T-helper 1 cell treated with Interleukin-12 subunit alpha and Interleukin-12 subunit beta and Interleukin-4 antibody, amounts not matched to agents 30 ng/mL and 1 ng/mL, for 36 hours (primary cell): ENCODE measurements at regions not wholly inside any gene's neighbourhood (a gene's known extent, or its start where the extent isn't known, plus 50 kb on each side); places are given as distances from the start of the nearest gene placed in this dataset.
"Not testable (repeated sequence)": the region's sequence is repeated elsewhere in the genome, so short reads cannot be mapped to it uniquely, and the experiment has no call there.

Experiments
- intact Hi-C: fragments of 100-400 bp; cut with micrococcal nuclease; formaldehyde crosslinking; loops from one replicate; pipeline ENCODE4 v1.15.1; 2024

- intact Hi-C loops = no loop called here
Observed at GRCh38 chr2:224178056-224178455, 139.0 kb upstream of the SERPINE2 start.

GRCh38 chr2:224175538-224175937 is 136.5 kb upstream of the SERPINE2 start:
- intact Hi-C loops = no loop called here

- intact Hi-C loops = no loop called here
Observed at GRCh38 chr2:224174990-224175389, 135.9 kb upstream of the SERPINE2 start.

- intact Hi-C loops = no loop called here
Observed at GRCh38 chr2:224174521-224174920, 135.4 kb upstream of the SERPINE2 start.

- intact Hi-C loops = no loop called here
Observed at GRCh38 chr2:224173933-224174332, 134.8 kb upstream of the SERPINE2 start.

GRCh38 chr2:224173210-224173609 is 134.1 kb upstream of the SERPINE2 start:
- intact Hi-C loops = no loop called here

- intact Hi-C loops = no loop called here
Observed at GRCh38 chr2:224171226-224171625, 132.1 kb upstream of the SERPINE2 start.

GRCh38 chr2:224169847-224170246 is 130.8 kb upstream of the SERPINE2 start:
- intact Hi-C loops = no loop called here

GRCh38 chr2:224167781-224168180 is 128.7 kb upstream of the SERPINE2 start:
- intact Hi-C loops = not testable (repeated sequence)

- intact Hi-C loops = no loop called here
Observed at GRCh38 chr2:224166654-224167053, 127.6 kb upstream of the SERPINE2 start.

GRCh38 chr2:224165901-224166319 is 126.8 kb upstream of the SERPINE2 start:
- intact Hi-C loops = no loop called here

- intact Hi-C loops = no loop called here
Observed at GRCh38 chr2:224163566-224164307, 124.7 kb upstream of the SERPINE2 start.

GRCh38 chr2:224162122-224162521 is 123.0 kb upstream of the SERPINE2 start:
- intact Hi-C loops = no loop called here

GRCh38 chr2:224161712-224162111 is 122.6 kb upstream of the SERPINE2 start:
- intact Hi-C loops = no loop called here

GRCh38 chr2:224160917-224161316 is 121.8 kb upstream of the SERPINE2 start:
- intact Hi-C loops = no loop called here

- intact Hi-C loops = no loop called here
Observed at GRCh38 chr2:224159345-224159928, 120.4 kb upstream of the SERPINE2 start.

- intact Hi-C loops = no loop called here
Observed at GRCh38 chr2:224158831-224159230, 119.7 kb upstream of the SERPINE2 start.

- intact Hi-C loops = no loop called here
Observed at GRCh38 chr2:224158061-224158460, 119.0 kb upstream of the SERPINE2 start.

GRCh38 chr2:224157655-224158054 is 118.6 kb upstream of the SERPINE2 start:
- intact Hi-C loops = no loop called here

- intact Hi-C loops = no loop called here
Observed at GRCh38 chr2:224156436-224156835, 117.3 kb upstream of the SERPINE2 start.

- intact Hi-C loops = no loop called here
Observed at GRCh38 chr2:224155896-224156295, 116.8 kb upstream of the SERPINE2 start.

- intact Hi-C loops = no loop called here
Observed at GRCh38 chr2:224155371-224155770, 116.3 kb upstream of the SERPINE2 start.

- intact Hi-C loops = no loop called here
Observed at GRCh38 chr2:224151680-224152310, 112.7 kb upstream of the SERPINE2 start.
